H9 (cell line): ENCODE measurements at regions not wholly inside any gene's neighbourhood (a gene's known extent, or its start where the extent isn't known, plus 50 kb on each side); places are given as distances from the start of the nearest gene placed in this dataset.

Source experiments
- DNase-seq: peaks from one replicate; pipeline ENCODE4 v3.0.0-alpha.2; 2017
- H2AFZ ChIP-seq: one replicate; pipeline ENCODE4 v1.6.1; 2013; ENCODE audit warnings: mild to moderate bottlenecking, low read length, control low read depth, moderate library complexity
- H2AK5ac ChIP-seq: 2 replicates; pipeline ENCODE4 v1.6.1; 2013; ENCODE audit warnings: low read length, control low read depth, mixed read lengths; ENCODE audit not compliant: insufficient read length
- H2BK120ac ChIP-seq: one replicate; pipeline ENCODE4 v1.6.1; 2013; ENCODE audit warnings: low read depth, mild to moderate bottlenecking, low read length, control low read depth, inconsistent platforms; ENCODE audit not compliant: poor library complexity, severe bottlenecking
- H2BK12ac ChIP-seq: 2 replicates; pipeline ENCODE4 v1.6.1; 2013; ENCODE audit warnings: low read length, control low read depth, mixed read lengths, low read depth; ENCODE audit not compliant: insufficient read length
- H2BK15ac ChIP-seq: 2 replicates; pipeline ENCODE4 v1.6.1; 2013; ENCODE audit warnings: low read depth, low read length, control low read depth
- H2BK20ac ChIP-seq: one replicate; pipeline ENCODE4 v1.6.1; 2013; ENCODE audit warnings: low read depth, mild to moderate bottlenecking, low read length, control low read depth, inconsistent platforms; ENCODE audit not compliant: poor library complexity, severe bottlenecking
- H2BK5ac ChIP-seq: 2 replicates; pipeline ENCODE4 v1.6.1; 2013; ENCODE audit warnings: low read length, control low read depth, mixed read lengths; ENCODE audit not compliant: insufficient read length
- H3K14ac ChIP-seq: 2 replicates; pipeline ENCODE4 v1.6.1; 2013; ENCODE audit warnings: low read length, control low read depth; ENCODE audit not compliant: insufficient read depth
- H3K18ac ChIP-seq: 2 replicates; pipeline ENCODE4 v1.6.1; 2013; ENCODE audit warnings: low read depth, mild to moderate bottlenecking, mixed read lengths, low read length, control low read depth; ENCODE audit not compliant: insufficient read length
- H3K23ac ChIP-seq: 2 replicates; pipeline ENCODE4 v1.6.1; 2013; ENCODE audit warnings: low read length, control low read depth, mixed read lengths, low read depth; ENCODE audit not compliant: insufficient read length
- H3K23me2 ChIP-seq: 2 replicates; pipeline ENCODE4 v1.6.1; 2013; ENCODE audit warnings: low read depth, mild to moderate bottlenecking, mixed read lengths, low read length, control low read depth; ENCODE audit not compliant: insufficient read length, poor library complexity, severe bottlenecking
- H3K27ac ChIP-seq: 2 replicates; pipeline ENCODE4 v1.5.1; 2013; ENCODE audit warnings: low read length, control low read depth, mixed read lengths, low read depth; ENCODE audit not compliant: insufficient read length
- H3K27me3 ChIP-seq: 2 replicates; pipeline ENCODE4 v1.6.1; 2013; ENCODE audit warnings: low read length, control low read depth, inconsistent platforms; ENCODE audit not compliant: insufficient read depth
- H3K4ac ChIP-seq: 2 replicates; pipeline ENCODE4 v1.6.1; 2013; ENCODE audit warnings: low read depth, mild to moderate bottlenecking, control low read depth, inconsistent platforms, low read length, moderate library complexity
- H3K4me1 ChIP-seq: 2 replicates; pipeline ENCODE4 v1.6.1; 2013; ENCODE audit warnings: low read length, control low read depth, inconsistent platforms; ENCODE audit not compliant: insufficient read depth
- H3K4me2 ChIP-seq: 2 replicates; pipeline ENCODE4 v1.6.1; 2013; ENCODE audit warnings: low read length, control low read depth, mixed read lengths; ENCODE audit not compliant: insufficient read length, insufficient read depth
- H3K56ac ChIP-seq: 2 replicates; pipeline ENCODE4 v1.6.1; 2013; ENCODE audit warnings: low read depth, mild to moderate bottlenecking, mixed read lengths, low read length, control low read depth; ENCODE audit not compliant: insufficient read length
- H3K79me1 ChIP-seq: 2 replicates; pipeline ENCODE4 v1.6.1; 2013; ENCODE audit warnings: low read depth, mild to moderate bottlenecking, moderate library complexity, low read length, control low read depth, inconsistent platforms; ENCODE audit not compliant: insufficient read depth, poor library complexity, severe bottlenecking
- H3K79me2 ChIP-seq: 2 replicates; pipeline ENCODE4 v1.6.1; 2013; ENCODE audit warnings: low read length, control low read depth, inconsistent platforms; ENCODE audit not compliant: insufficient read depth
- H3K9ac ChIP-seq: 2 replicates; pipeline ENCODE4 v1.6.1; 2013; ENCODE audit warnings: low read length, control low read depth, mixed read lengths; ENCODE audit not compliant: insufficient read length; ENCODE audit errors: extremely low read depth
- H3K9me3 ChIP-seq: one replicate; pipeline ENCODE4 v1.6.1; 2013; ENCODE audit warnings: low read depth, low read length, inconsistent platforms; ENCODE audit not compliant: control insufficient read depth
- H3T11ph ChIP-seq: one replicate; pipeline ENCODE4 v1.6.1; 2013; ENCODE audit warnings: mild to moderate bottlenecking, low read length, control low read depth, inconsistent platforms
- H4K20me1 ChIP-seq: one replicate; pipeline ENCODE4 v1.6.1; 2013; ENCODE audit not compliant: control insufficient read depth, insufficient read length, insufficient read depth
- H4K5ac ChIP-seq: 2 replicates; pipeline ENCODE4 v1.6.1; 2013; ENCODE audit warnings: low read depth, mild to moderate bottlenecking, mixed read lengths, low read length, control low read depth; ENCODE audit not compliant: insufficient read length
- H4K8ac ChIP-seq: replicated peaks from 2 replicates; pipeline ENCODE4 v1.6.1; 2013; ENCODE audit warnings: low read length, control low read depth, mixed read lengths, low read depth; ENCODE audit not compliant: insufficient read length
- H4K91ac ChIP-seq: 2 replicates; pipeline ENCODE4 v1.6.1; 2013; ENCODE audit warnings: low read depth, mild to moderate bottlenecking, moderate library complexity, mixed read lengths, low read length, control low read depth; ENCODE audit not compliant: insufficient read length
- H3K27ac Mint-ChIP-seq, 3 experiments: 2 replicates in 2 of 3; 3 replicates in 1 of 3; pipeline ENCODE4 v1.8.0; 2020 to 2021; ENCODE audit warnings: mixed read lengths in 3 of 3, mild to moderate bottlenecking in 1 of 3, moderate library complexity in 1 of 3
- H3K27me3 Mint-ChIP-seq: 2 replicates; pipeline ENCODE4 v1.8.0; 2021; ENCODE audit warnings: low read depth, mild to moderate bottlenecking, moderate library complexity, mixed read lengths
- H3K36me3 Mint-ChIP-seq, 3 experiments: 2 replicates in 2 of 3; 3 replicates in 1 of 3; pipeline ENCODE4 v1.8.0; 2020 to 2021; ENCODE audit warnings: low read depth in 3 of 3, mixed read lengths in 3 of 3; ENCODE audit not compliant: insufficient read depth in 1 of 3
- H3K4me1 Mint-ChIP-seq, 2 experiments: 2 replicates each; pipeline ENCODE4 v1.8.0; 2020; ENCODE audit warnings: mixed read lengths in 2 of 2
- H3K4me3 Mint-ChIP-seq, 2 experiments: 2 replicates in 1 of 2; 3 replicates in 1 of 2; pipeline ENCODE4 v1.8.0; 2020 to 2021; ENCODE audit warnings: mild to moderate bottlenecking in 2 of 2, mixed read lengths in 2 of 2, moderate library complexity in 1 of 2
- H3K9me3 Mint-ChIP-seq, 2 experiments: 2 replicates in 1 of 2; 3 replicates in 1 of 2; pipeline ENCODE4 v1.8.0; 2020; ENCODE audit warnings: mild to moderate bottlenecking in 2 of 2, mixed read lengths in 2 of 2, moderate library complexity in 1 of 2
- WGBS: extraction: QIAGEN DNeasy Blood & Tissue Kit; methylation state at CpG from one replicate; pipeline ENCODE4 v1.1.7; 2013; ENCODE audit warnings: missing lambda C conversion rate, low lambda C conversion rate, mixed read lengths; ENCODE audit not compliant: insufficient read length; ENCODE audit errors: extremely low coverage; 5-methylcytosine and 5-hydroxymethylcytosine counted together
- TF ChIP-seq, protein P1 (sequence below): fragments of 200-600 bp; sonication (generic); conservative IDR thresholded peaks from 3 replicates; pipeline ENCODE4 v1.8.0; 2021; ENCODE audit warnings: antibody characterized with exemption, mild to moderate bottlenecking

DNA sequence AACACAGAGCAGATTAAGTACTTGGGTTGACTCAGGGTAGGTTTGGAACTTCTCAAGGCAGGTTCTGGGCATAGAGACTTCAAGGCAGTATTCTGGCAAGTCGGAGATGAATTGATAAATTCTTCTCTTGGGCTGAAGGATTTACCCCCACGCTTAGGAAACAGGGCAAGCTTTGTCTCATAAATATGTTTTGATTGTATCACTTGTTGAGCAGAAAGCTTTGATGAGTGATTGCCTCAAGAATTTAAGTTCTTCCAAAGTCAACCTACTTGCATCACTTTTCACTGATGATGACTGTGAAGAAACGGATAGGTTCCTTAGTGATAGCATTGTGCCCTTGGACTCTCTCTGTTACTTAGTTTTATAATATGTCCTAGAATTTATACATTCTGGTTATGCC, 258.6 kb upstream of the DACH1 start:
- H2BK120ac ChIP-seq, result no peak overlapping the region
- H3K9ac ChIP-seq, result no peak overlapping the region
- DNase-seq, result no peak
- no peak overlapping the region for H3T11ph ChIP-seq
- H2BK20ac ChIP-seq, result no peak overlapping the region
- peaks cover 0 to 4% (median 0%) of the 10 kb centered on the region in 3 experiments; a peak in 3 of 7 replicates for H3K36me3 Mint-ChIP-seq
- WGBS, result no CpG with 5 or more reads among the region's 3 CpGs
- no peaks in the 10 kb centered on the region for H3K23me2 ChIP-seq
- no peaks in the 10 kb centered on the region for H3K27me3 ChIP-seq
- H3K9me3 ChIP-seq, result no peaks in the 10 kb centered on the region
- no peak overlapping the region for H2AFZ ChIP-seq
- TF ChIP-seq, protein P1, sequence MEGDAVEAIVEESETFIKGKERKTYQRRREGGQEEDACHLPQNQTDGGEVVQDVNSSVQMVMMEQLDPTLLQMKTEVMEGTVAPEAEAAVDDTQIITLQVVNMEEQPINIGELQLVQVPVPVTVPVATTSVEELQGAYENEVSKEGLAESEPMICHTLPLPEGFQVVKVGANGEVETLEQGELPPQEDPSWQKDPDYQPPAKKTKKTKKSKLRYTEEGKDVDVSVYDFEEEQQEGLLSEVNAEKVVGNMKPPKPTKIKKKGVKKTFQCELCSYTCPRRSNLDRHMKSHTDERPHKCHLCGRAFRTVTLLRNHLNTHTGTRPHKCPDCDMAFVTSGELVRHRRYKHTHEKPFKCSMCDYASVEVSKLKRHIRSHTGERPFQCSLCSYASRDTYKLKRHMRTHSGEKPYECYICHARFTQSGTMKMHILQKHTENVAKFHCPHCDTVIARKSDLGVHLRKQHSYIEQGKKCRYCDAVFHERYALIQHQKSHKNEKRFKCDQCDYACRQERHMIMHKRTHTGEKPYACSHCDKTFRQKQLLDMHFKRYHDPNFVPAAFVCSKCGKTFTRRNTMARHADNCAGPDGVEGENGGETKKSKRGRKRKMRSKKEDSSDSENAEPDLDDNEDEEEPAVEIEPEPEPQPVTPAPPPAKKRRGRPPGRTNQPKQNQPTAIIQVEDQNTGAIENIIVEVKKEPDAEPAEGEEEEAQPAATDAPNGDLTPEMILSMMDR, result no peak
- no peak overlapping the region for H3K4me3 Mint-ChIP-seq
- H3K18ac ChIP-seq, result no peak overlapping the region
- peaks cover 9% of the 10 kb centered on the region; the same call in 1 of the 2 replicates for H3K4me1 ChIP-seq
- no peaks in the 10 kb centered on the region for H4K20me1 ChIP-seq
- H3K23ac ChIP-seq, result no peak overlapping the region
- no peak overlapping the region for H3K56ac ChIP-seq
- no peak overlapping the region for H3K27ac Mint-ChIP-seq
- no peak overlapping the region for H3K4me2 ChIP-seq
- H3K4ac ChIP-seq, result no peak overlapping the region
- H2BK5ac ChIP-seq, result no peak overlapping the region
- H3K4me1 Mint-ChIP-seq, result peaks cover 27 to 28% of the 10 kb centered on the region in 2 experiments
- H3K9me3 Mint-ChIP-seq, result no peaks in the 10 kb centered on the region
- H2BK15ac ChIP-seq, result no peak overlapping the region
- H3K79me2 ChIP-seq, result no peaks in the 10 kb centered on the region
- no peak overlapping the region for H4K91ac ChIP-seq
- H3K14ac ChIP-seq, result no peak overlapping the region
- no peak overlapping the region for H3K27ac ChIP-seq
- no peak overlapping the region for H2AK5ac ChIP-seq
- H3K27me3 Mint-ChIP-seq, result no peaks in the 10 kb centered on the region; the same call in 1 of the 2 replicates
- no peak overlapping the region for H4K5ac ChIP-seq
- H2BK12ac ChIP-seq, result no peak overlapping the region
- H3K79me1 ChIP-seq, result no peaks in the 10 kb centered on the region
- H4K8ac ChIP-seq, result no peak overlapping the region
